Endothelial cell (in vitro differentiated cells): ENCODE measurements at regions not wholly inside any gene's neighbourhood (a gene's known extent, or its start where the extent isn't known, plus 50 kb on each side); places are given as distances from the start of the nearest gene placed in this dataset.
"Not testable (repeated sequence)": the region's sequence is repeated elsewhere in the genome, so short reads cannot be mapped to it uniquely, and the experiment has no call there.

Experiments used
- DNase-seq: peaks from one replicate; pipeline ENCODE4 v3.0.0; 2021; ENCODE audit warnings: low spot score
- H3K27ac Mint-ChIP-seq: one replicate; pipeline ENCODE4 v1.8.0; 2021; ENCODE audit warnings: mixed read lengths, inconsistent platforms; ENCODE audit not compliant: unreplicated experiment
- H3K27me3 Mint-ChIP-seq: one replicate; pipeline ENCODE4 v1.8.0; 2021; ENCODE audit warnings: mild to moderate bottlenecking, moderate library complexity, mixed read lengths, inconsistent platforms; ENCODE audit not compliant: unreplicated experiment
- H3K36me3 Mint-ChIP-seq: one replicate; pipeline ENCODE4 v1.8.0; 2021; ENCODE audit warnings: mild to moderate bottlenecking, low read depth, mixed read lengths, inconsistent platforms; ENCODE audit not compliant: unreplicated experiment
- H3K4me1 Mint-ChIP-seq: one replicate; pipeline ENCODE4 v1.8.0; 2021; ENCODE audit warnings: mild to moderate bottlenecking, mixed read lengths, inconsistent platforms; ENCODE audit not compliant: unreplicated experiment
- H3K4me3 Mint-ChIP-seq: one replicate; pipeline ENCODE4 v1.8.0; 2021; ENCODE audit warnings: mild to moderate bottlenecking, mixed read lengths, inconsistent platforms; ENCODE audit not compliant: unreplicated experiment
- H3K9me3 Mint-ChIP-seq: one replicate; pipeline ENCODE4 v1.8.0; 2021; ENCODE audit warnings: mixed read lengths, inconsistent platforms; ENCODE audit not compliant: unreplicated experiment
- TF ChIP-seq, protein P1 (sequence below): fragments of 200-600 bp; sonication (generic); IDR thresholded peaks from one replicate; pipeline ENCODE4 v1.5.0; 2021; ENCODE audit warnings: antibody characterized with exemption; ENCODE audit not compliant: unreplicated experiment

DNA sequence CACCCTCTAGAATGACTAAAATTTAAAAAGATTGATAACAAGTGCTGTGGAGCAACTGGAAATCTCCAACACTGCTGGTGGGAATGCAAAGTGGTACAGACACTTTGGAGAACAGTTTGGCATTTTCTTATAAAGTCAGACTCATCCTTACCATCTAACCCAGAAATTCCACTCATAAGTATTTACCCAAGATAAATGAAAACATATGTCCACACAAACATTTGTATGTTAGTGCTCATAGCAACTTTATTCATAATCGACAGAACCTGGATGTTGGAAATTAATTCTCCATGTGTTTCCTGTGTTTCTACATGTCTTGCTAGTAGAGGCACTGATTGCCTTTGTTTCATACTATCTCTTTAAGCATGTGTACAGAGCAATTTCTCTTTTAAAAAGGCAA is 282.4 kb downstream of the AHR start:
- Mint-ChIP-seq H3K27me3 (peaks cover 2% of the 10 kb centered on the region), H3K36me3 (no peaks in the 10 kb centered on the region), H3K9me3 (no peaks in the 10 kb centered on the region), H3K4me3 (no peak overlapping the region), H3K27ac (no peak overlapping the region), H3K4me1 (no peaks in the 10 kb centered on the region)
- no peak for DNase-seq
- TF ChIP-seq, protein P1, sequence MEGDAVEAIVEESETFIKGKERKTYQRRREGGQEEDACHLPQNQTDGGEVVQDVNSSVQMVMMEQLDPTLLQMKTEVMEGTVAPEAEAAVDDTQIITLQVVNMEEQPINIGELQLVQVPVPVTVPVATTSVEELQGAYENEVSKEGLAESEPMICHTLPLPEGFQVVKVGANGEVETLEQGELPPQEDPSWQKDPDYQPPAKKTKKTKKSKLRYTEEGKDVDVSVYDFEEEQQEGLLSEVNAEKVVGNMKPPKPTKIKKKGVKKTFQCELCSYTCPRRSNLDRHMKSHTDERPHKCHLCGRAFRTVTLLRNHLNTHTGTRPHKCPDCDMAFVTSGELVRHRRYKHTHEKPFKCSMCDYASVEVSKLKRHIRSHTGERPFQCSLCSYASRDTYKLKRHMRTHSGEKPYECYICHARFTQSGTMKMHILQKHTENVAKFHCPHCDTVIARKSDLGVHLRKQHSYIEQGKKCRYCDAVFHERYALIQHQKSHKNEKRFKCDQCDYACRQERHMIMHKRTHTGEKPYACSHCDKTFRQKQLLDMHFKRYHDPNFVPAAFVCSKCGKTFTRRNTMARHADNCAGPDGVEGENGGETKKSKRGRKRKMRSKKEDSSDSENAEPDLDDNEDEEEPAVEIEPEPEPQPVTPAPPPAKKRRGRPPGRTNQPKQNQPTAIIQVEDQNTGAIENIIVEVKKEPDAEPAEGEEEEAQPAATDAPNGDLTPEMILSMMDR, result no peak

DNA sequence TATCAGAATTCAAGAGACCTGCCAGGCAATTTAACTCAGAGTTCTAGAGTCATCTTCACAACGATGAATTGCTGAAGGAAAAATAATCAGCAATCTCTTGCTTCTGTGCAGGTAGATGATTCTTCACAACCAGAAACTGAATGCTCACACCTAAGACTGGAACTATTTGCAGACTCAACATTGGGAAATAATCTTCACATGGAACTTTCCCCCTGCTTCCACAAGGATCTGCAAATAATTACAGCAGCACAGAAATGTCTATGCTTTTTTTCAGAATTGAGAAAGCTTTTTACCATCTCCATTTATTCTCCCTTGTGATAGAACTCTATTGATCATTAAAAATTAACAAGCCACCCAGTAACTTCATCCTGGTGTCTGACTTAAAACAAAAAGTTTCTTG is 282.8 kb downstream of the AHR start:
- Mint-ChIP-seq H3K36me3 (no peaks in the 10 kb centered on the region), H3K9me3 (no peaks in the 10 kb centered on the region), H3K27me3 (peaks cover 2% of the 10 kb centered on the region), H3K27ac (no peak overlapping the region), H3K4me3 (no peak overlapping the region), H3K4me1 (no peaks in the 10 kb centered on the region)
- no peak for DNase-seq
- TF ChIP-seq, protein P1, result no peak

GRCh38 chr7:17582696-17583095 is 284.2 kb downstream of the AHR start:
- not testable (repeated sequence) for H3K9me3 Mint-ChIP-seq, H3K4me1 Mint-ChIP-seq, DNase-seq, H3K27ac Mint-ChIP-seq, H3K36me3 Mint-ChIP-seq, H3K4me3 Mint-ChIP-seq, H3K27me3 Mint-ChIP-seq

DNA sequence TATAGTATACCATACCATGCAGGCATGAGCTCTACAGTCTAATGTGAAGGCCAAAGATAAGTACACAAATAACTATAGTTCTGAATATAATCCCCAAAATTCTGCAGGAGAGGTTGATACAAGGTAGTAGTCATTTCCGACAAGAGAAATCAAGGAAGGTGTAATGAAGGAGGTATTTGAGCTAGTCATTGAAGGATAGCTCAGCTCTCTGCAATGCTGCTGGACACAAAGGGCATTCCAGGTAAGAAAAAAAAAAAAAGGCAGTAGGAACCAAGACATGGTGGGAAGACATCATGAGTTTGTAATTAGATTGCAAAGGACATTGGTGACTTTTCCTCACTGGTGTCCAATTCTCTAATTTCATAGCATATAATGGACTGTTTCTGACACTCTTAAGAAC is 285.3 kb downstream of the AHR start:
- H3K4me1 Mint-ChIP-seq, result no peaks in the 10 kb centered on the region

DNA sequence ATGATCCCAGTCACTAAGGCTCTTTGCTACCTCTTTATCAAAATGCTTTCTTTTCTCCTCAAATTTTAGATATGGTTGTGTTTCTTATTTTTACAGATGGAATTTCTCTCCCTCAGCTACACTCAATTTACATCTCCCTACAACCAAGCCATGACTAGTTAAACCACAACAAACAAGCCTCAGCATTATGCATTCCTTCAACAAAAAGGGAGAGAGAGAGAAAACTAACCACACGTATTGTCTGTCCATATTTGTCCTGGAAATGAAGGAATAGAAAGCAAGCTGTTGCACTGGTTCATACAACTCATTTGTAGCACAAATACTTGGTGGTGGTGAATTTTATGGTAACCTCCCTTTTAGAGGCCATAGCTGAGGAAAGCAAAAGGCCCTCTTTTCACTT is 286.4 kb downstream of the AHR start:
- peaks cover 2% of the 10 kb centered on the region for H3K27me3 Mint-ChIP-seq
- TF ChIP-seq, protein P1, result no peak
- DNase-seq, result no peak
- H3K4me1 Mint-ChIP-seq, result no peaks in the 10 kb centered on the region
- H3K36me3 Mint-ChIP-seq, result no peaks in the 10 kb centered on the region
- H3K27ac Mint-ChIP-seq, result no peak overlapping the region
- no peaks in the 10 kb centered on the region for H3K9me3 Mint-ChIP-seq
- H3K4me3 Mint-ChIP-seq, result no peak overlapping the region

More for the DNA sequence above, 285.3 kb downstream of the AHR start:
- no peak overlapping the region for H3K27ac Mint-ChIP-seq
- H3K4me3 Mint-ChIP-seq, result no peak overlapping the region
- TF ChIP-seq, protein P1, result no peak
- DNase-seq, result no peak
- no peaks in the 10 kb centered on the region for H3K9me3 Mint-ChIP-seq
- peaks cover 2% of the 10 kb centered on the region for H3K27me3 Mint-ChIP-seq
- no peaks in the 10 kb centered on the region for H3K36me3 Mint-ChIP-seq

DNA sequence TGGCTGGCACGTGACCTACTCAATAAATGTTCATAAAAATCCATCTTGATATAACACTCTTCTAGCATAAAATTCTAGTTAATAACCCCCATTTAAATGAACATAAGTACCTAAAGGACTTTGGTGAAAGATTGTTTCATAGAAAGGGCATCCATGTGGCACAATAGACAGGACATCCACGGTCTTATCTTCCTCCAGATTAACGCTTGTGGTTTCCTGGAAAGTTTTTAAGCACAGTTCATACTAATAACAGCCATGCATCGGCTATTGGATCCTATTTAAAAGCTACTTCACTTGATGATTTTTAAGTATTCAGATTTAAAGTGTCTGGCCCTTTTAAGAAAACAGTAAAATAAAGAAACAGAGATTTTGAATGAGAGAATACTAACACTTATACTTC is 288.3 kb downstream of the AHR start:
- no peak for DNase-seq
- peaks cover 2% of the 10 kb centered on the region for H3K27me3 Mint-ChIP-seq
- no peaks in the 10 kb centered on the region for H3K36me3 Mint-ChIP-seq
- H3K9me3 Mint-ChIP-seq, result no peaks in the 10 kb centered on the region
- no peak overlapping the region for H3K27ac Mint-ChIP-seq
- H3K4me1 Mint-ChIP-seq, result no peaks in the 10 kb centered on the region
- no peak overlapping the region for H3K4me3 Mint-ChIP-seq
- TF ChIP-seq, protein P1, result no peak
